ENCODE measurements at regions not wholly inside any gene's neighbourhood (a gene's known extent, or its start where the extent isn't known, plus 50 kb on each side); places are given as distances from the start of the nearest gene placed in this dataset.

GRCh38 chr2:139626128-139626527 lies 845.9 kb upstream of the NXPH2 start:
- H3K4me3 ChIP-seq (ENCODE audit: low read length) = no peak overlapping the region
- no peak for DNase-seq
- H3K27ac ChIP-seq (ENCODE audit: low read length) = no peak overlapping the region
- no peak for ATAC-seq
- POLR2A ChIA-PET (ENCODE audit: unreplicated experiment) = no interaction called here
- H3K9me2 ChIP-seq (replicated peaks; ENCODE audit: low read length) = no peaks in the 10 kb centered on the region
- H3K79me2 ChIP-seq (ENCODE audit: low read length) = no peaks in the 10 kb centered on the region
- no peak overlapping the region for H3K9ac ChIP-seq (ENCODE audit: low read length)
- CTCF ChIA-PET = no interaction called here
- H3K27me3 ChIP-seq (ENCODE audit: low read length) = no peaks in the 10 kb centered on the region
- H4K20me1 ChIP-seq (ENCODE audit: low read length) = no peaks in the 10 kb centered on the region
- intact Hi-C loops (cut with micrococcal nuclease) = no loop called here
- TF ChIP-seq EZH2phosphoT487 (IDR thresholded peaks at IDR 0.05; ENCODE audit: borderline replicate concordance, low read length) (no peak), CTCF (conservative IDR thresholded peaks at IDR 0.05; ENCODE audit: low read depth, low read length) (no peak), EZH2 (IDR thresholded peaks at IDR 0.05; ENCODE audit: low read length, unreplicated experiment) (no peak)
- no peak overlapping the region for H2AFZ ChIP-seq (ENCODE audit: low read length)
- H3F3A ChIP-seq (ENCODE audit: low read length, unreplicated experiment) = no peaks in the 10 kb centered on the region
- H3K9me3 ChIP-seq (ENCODE audit: low read length) = no peaks in the 10 kb centered on the region
- no TSS peak for BruUV-seq (replicated peaks)
- H3K4me1 ChIP-seq (ENCODE audit: insufficient read depth, low read length) = no peaks in the 10 kb centered on the region
- H3K4me2 ChIP-seq (ENCODE audit: low read length) = no peak overlapping the region
- H3K36me3 ChIP-seq (ENCODE audit: low read depth, low read length) = no peaks in the 10 kb centered on the region

GRCh38 chr2:139622691-139623090 lies 842.5 kb upstream of the NXPH2 start:
- Histone ChIP-seq H3K27me3 (ENCODE audit: low read length) (no peaks in the 10 kb centered on the region), H4K20me1 (ENCODE audit: low read length) (no peaks in the 10 kb centered on the region), H3K4me3 (ENCODE audit: low read length) (no peak overlapping the region), H3K4me2 (ENCODE audit: low read length) (no peak overlapping the region), H2AFZ (ENCODE audit: low read length) (no peak overlapping the region), H3K9me3 (ENCODE audit: low read length) (no peaks in the 10 kb centered on the region), H3K27ac (ENCODE audit: low read length) (no peak overlapping the region), H3F3A (ENCODE audit: low read length, unreplicated experiment) (no peaks in the 10 kb centered on the region), H3K79me2 (ENCODE audit: low read length) (no peaks in the 10 kb centered on the region), H3K9me2 (replicated peaks; ENCODE audit: low read length) (no peaks in the 10 kb centered on the region), H3K36me3 (ENCODE audit: low read depth, low read length) (no peaks in the 10 kb centered on the region), H3K9ac (ENCODE audit: low read length) (no peak overlapping the region), H3K4me1 (ENCODE audit: insufficient read depth, low read length) (no peaks in the 10 kb centered on the region)
- ATAC-seq (no peak), DNase-seq (no peak)
- ChIA-PET POLR2A (ENCODE audit: unreplicated experiment) (no interaction called here), CTCF (no interaction called here)
- intact Hi-C loops (cut with micrococcal nuclease) = no loop called here
- TF ChIP-seq EZH2phosphoT487 (IDR thresholded peaks at IDR 0.05; ENCODE audit: borderline replicate concordance, low read length) = no peak
- no peak for TF ChIP-seq CTCF (conservative IDR thresholded peaks at IDR 0.05; ENCODE audit: low read depth, low read length)
- TF ChIP-seq EZH2 (IDR thresholded peaks at IDR 0.05; ENCODE audit: low read length, unreplicated experiment) = no peak
- BruUV-seq (replicated peaks) = no TSS peak

DNA sequence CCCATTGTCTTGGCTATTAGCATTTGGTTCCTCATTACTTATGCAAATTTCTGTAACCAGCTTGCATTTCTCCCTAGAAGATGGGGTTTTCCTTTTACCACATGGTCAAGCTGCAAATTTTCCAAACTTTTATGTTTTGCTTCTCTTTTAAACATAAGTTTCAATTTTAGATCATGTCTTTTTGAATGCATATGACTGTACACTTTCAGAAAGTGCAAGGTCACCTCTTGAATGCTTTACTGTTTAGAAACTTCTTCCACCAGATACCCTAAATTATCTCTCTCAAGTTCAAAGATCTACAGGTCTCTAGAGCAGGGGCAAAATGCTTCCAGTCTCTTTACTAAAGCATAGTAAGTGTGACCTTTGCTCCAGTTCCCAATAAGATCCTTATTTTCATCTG lies 837.6 kb upstream of the NXPH2 start:
- ATAC-seq (no peak), DNase-seq (no peak)
- H3K79me2 ChIP-seq (ENCODE audit: low read length) = no peaks in the 10 kb centered on the region
- BruUV-seq (replicated peaks) = no TSS peak
- H3K9ac ChIP-seq (ENCODE audit: low read length) = no peak overlapping the region
- H3K9me3 ChIP-seq (ENCODE audit: low read length) = no peaks in the 10 kb centered on the region
- H4K20me1 ChIP-seq (ENCODE audit: low read length) = no peaks in the 10 kb centered on the region
- intact Hi-C loops (cut with micrococcal nuclease) = no loop called here
- H3K4me1 ChIP-seq (ENCODE audit: insufficient read depth, low read length) = no peaks in the 10 kb centered on the region; the same call in 1 of the 2 replicates
- H2AFZ ChIP-seq (ENCODE audit: low read length) = no peak overlapping the region
- no peak overlapping the region for H3K4me2 ChIP-seq (ENCODE audit: low read length)
- H3F3A ChIP-seq (ENCODE audit: low read length, unreplicated experiment) = no peaks in the 10 kb centered on the region
- H3K4me3 ChIP-seq (ENCODE audit: low read length) = no peak overlapping the region
- no peak overlapping the region for H3K27ac ChIP-seq (ENCODE audit: low read length)
- no peaks in the 10 kb centered on the region for H3K36me3 ChIP-seq (ENCODE audit: low read depth, low read length)
- no peaks in the 10 kb centered on the region for H3K9me2 ChIP-seq (replicated peaks; ENCODE audit: low read length)
- ChIA-PET POLR2A (ENCODE audit: unreplicated experiment) (no interaction called here), CTCF (no interaction called here)
- TF ChIP-seq CTCF (conservative IDR thresholded peaks at IDR 0.05; ENCODE audit: low read depth, low read length) (no peak), EZH2phosphoT487 (IDR thresholded peaks at IDR 0.05; ENCODE audit: borderline replicate concordance, low read length) (no peak), EZH2 (IDR thresholded peaks at IDR 0.05; ENCODE audit: low read length, unreplicated experiment) (no peak)
- H3K27me3 ChIP-seq (ENCODE audit: low read length) = no peaks in the 10 kb centered on the region
